Brain microvascular endothelial cell (primary cell): ENCODE measurements at regions not wholly inside any gene's neighbourhood (a gene's known extent, or its start where the extent isn't known, plus 50 kb on each side); places are given as distances from the start of the nearest gene placed in this dataset.

Experiments
- DNase-seq: peaks from one replicate; pipeline ENCODE4 v3.0.0-alpha.2; 2020
- H3K27ac ChIP-seq: fragments of 250-450 bp; sonication (Bioruptor Pico); 2 replicates; pipeline ENCODE4 v1.5.1; 2020; ENCODE audit warnings: mild to moderate bottlenecking, moderate library complexity
- H3K27me3 ChIP-seq: fragments of 250-450 bp; sonication (Bioruptor Pico); replicated peaks from 2 replicates; pipeline ENCODE4 v1.5.1; 2020; ENCODE audit warnings: mild to moderate bottlenecking
- H3K36me3 ChIP-seq: fragments of 250-450 bp; sonication (Bioruptor Pico); replicated peaks from 2 replicates; pipeline ENCODE4 v1.5.1; 2020; ENCODE audit warnings: mild to moderate bottlenecking
- H3K4me3 ChIP-seq: 2 replicates; pipeline ENCODE4 v1.5.1; 2011; ENCODE audit warnings: low read depth, mild to moderate bottlenecking, control low read depth, low read length, moderate library complexity
- in situ Hi-C: cut with HindIII; loops from 2 replicates; pipeline ENCODE4 v1.10.0; 2017; ENCODE audit warnings: low sequenced_read_pairs, low pct_ligation_motif_present
- TF ChIP-seq, protein P1 (sequence below): IDR thresholded peaks from 2 replicates; pipeline ENCODE4 v1.5.1; 2011; ENCODE audit warnings: low read depth, mild to moderate bottlenecking, moderate library complexity, low read length, control low read depth, inconsistent platforms; ENCODE audit errors: missing control alignments

DNA sequence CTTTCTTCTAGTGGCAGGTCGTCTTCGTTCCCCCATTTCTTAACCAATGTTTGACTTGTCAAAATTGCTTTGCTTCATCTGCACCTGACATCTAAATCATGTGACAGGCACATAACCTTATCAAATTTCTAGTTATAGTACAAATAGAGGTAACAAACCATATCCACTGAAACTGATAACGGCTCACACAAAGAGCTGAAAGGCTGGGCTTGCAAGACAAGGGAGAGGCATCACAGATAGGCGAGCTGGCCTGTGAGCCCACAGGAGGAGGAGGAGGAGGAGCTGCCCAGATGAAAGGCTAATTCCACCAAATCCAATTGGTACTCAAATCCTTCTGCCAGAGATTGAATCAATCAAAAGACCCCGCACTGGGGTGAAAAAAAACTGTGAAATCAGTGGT lies 80.2 kb upstream of the NEBL start:
- TF ChIP-seq, protein P1, sequence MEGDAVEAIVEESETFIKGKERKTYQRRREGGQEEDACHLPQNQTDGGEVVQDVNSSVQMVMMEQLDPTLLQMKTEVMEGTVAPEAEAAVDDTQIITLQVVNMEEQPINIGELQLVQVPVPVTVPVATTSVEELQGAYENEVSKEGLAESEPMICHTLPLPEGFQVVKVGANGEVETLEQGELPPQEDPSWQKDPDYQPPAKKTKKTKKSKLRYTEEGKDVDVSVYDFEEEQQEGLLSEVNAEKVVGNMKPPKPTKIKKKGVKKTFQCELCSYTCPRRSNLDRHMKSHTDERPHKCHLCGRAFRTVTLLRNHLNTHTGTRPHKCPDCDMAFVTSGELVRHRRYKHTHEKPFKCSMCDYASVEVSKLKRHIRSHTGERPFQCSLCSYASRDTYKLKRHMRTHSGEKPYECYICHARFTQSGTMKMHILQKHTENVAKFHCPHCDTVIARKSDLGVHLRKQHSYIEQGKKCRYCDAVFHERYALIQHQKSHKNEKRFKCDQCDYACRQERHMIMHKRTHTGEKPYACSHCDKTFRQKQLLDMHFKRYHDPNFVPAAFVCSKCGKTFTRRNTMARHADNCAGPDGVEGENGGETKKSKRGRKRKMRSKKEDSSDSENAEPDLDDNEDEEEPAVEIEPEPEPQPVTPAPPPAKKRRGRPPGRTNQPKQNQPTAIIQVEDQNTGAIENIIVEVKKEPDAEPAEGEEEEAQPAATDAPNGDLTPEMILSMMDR: no peak
- no peaks in the 10 kb centered on the region for H3K27me3 ChIP-seq
- in situ Hi-C loops: no loop called here

DNA sequence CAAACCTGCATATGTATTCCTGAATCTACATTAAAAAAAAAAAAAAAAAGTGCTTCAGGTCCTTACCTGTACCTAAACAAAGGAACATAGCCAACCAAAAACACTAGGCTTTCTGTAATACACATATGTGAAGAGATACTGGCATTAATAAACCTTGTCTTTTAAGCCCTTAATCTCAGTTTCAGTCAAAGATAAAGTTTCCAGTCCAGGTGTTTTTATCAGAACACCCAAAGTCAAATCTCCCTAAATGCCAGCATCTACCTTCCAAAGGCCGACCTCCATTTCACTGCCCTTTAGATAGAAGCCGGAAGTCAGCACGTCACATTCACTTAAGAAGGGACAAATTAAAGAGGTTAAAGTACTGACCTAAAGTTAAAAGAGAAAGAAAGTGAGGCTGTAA lies 79.8 kb upstream of the NEBL start:
- TF ChIP-seq, protein P1: no peak
- in situ Hi-C loops: no loop called here
- Histone ChIP-seq H3K4me3 (no peak overlapping the region), H3K36me3 (no peaks in the 10 kb centered on the region), H3K27me3 (no peaks in the 10 kb centered on the region), H3K27ac (no peak overlapping the region)
- DNase-seq: no peak

More for the DNA sequence above, 80.2 kb upstream of the NEBL start:
- Histone ChIP-seq H3K4me3 (no peak overlapping the region), H3K36me3 (no peaks in the 10 kb centered on the region), H3K27ac (no peak overlapping the region)
- no peak for DNase-seq

DNA sequence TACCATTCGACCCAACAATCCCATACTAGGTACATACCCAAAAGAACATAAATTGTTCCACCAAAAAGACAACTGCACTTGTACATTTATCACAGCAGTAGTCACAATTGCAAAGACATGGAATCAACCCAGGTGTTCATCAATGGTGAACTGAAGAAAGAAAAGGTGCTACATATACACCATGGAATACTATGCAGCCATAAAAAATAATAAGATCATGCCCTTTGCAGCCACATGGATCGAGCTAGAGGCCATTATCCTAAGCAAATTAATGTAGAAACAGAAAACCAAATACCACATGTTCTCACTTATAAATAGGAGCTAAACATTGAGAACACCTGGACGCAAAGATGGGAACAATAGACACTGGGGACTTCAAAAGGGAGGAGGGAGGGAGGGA lies 79.3 kb upstream of the NEBL start:
- H3K27me3 ChIP-seq: no peaks in the 10 kb centered on the region
- TF ChIP-seq, protein P1: no peak
- in situ Hi-C loops: no loop called here
- H3K36me3 ChIP-seq: no peaks in the 10 kb centered on the region
- no peak overlapping the region for H3K4me3 ChIP-seq
- no peak for DNase-seq
- H3K27ac ChIP-seq: no peak overlapping the region

DNA sequence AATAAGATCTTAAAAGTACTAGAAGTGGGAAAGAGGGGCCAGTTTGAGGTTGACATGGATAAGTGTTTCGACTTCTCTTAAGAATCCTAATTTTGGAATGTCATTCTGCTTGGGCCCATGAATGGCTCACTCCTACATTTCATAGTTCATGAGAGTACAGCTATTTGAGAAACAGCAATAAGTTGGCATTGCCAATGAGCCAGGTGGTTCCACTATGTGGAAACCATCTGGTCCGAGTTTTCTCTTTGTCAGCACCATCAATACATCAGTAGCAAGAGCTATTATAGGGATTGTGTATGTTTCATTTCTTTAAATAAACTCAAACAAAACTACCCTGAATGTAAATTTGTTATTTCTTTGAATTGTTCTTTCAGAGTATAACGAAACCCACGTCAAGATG lies 78.1 kb upstream of the NEBL start:
- Histone ChIP-seq H3K4me3 (no peak overlapping the region), H3K27me3 (no peaks in the 10 kb centered on the region), H3K27ac (no peak overlapping the region), H3K36me3 (no peaks in the 10 kb centered on the region)
- TF ChIP-seq, protein P1: no peak
- in situ Hi-C loops: no loop called here
- DNase-seq: no peak

DNA sequence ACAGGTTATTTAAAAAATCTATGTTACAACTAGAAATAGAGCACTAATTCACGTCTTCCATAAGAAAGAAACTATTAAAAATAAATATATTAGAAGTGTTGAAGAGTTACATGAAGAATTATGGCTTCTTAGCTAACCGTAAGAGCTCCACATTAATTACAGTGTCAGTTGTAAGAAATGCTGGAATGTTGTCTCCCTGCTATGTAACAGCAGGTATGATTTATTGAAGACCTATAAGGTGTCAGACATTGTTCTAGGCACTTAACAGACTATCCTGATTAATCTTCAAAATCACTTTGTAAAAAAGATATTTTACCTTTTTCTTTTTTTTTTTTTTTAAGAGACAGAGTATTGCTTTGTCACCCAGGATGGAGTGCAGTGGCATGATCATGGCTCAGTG lies 75.8 kb upstream of the NEBL start:
- no peak overlapping the region for H3K27ac ChIP-seq
- in situ Hi-C loops: no loop called here

DNA sequence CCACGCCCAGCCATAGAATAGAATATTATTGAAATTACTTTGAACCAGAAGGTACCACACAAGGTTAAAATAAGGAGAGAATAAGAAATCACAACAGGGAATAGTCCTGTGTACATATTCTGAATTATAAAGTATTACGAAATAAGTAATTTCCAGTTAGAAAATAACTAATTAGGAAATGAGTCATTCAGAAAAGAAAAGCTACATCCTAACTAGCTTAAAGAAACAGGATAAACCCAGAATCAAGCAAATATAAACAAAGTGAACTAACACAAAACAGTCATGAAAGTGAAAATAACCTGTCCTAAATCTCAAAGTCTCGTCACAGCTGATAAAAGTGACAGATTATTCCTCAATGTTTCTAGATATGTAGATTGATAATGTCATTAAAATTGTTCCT lies 74.8 kb upstream of the NEBL start:
- Histone ChIP-seq H3K27me3 (no peaks in the 10 kb centered on the region), H3K27ac (no peak overlapping the region), H3K4me3 (no peak overlapping the region), H3K36me3 (no peaks in the 10 kb centered on the region)
- TF ChIP-seq, protein P1: no peak
- in situ Hi-C loops: no loop called here
- DNase-seq: no peak

More for the DNA sequence above, 75.8 kb upstream of the NEBL start:
- TF ChIP-seq, protein P1: no peak
- Histone ChIP-seq H3K4me3 (no peak overlapping the region), H3K27me3 (no peaks in the 10 kb centered on the region), H3K36me3 (no peaks in the 10 kb centered on the region)
- no peak for DNase-seq
